ENCODE measurements at regions not wholly inside any gene's neighbourhood (a gene's known extent, or its start where the extent isn't known, plus 50 kb on each side); places are given as distances from the start of the nearest gene placed in this dataset.

DNA sequence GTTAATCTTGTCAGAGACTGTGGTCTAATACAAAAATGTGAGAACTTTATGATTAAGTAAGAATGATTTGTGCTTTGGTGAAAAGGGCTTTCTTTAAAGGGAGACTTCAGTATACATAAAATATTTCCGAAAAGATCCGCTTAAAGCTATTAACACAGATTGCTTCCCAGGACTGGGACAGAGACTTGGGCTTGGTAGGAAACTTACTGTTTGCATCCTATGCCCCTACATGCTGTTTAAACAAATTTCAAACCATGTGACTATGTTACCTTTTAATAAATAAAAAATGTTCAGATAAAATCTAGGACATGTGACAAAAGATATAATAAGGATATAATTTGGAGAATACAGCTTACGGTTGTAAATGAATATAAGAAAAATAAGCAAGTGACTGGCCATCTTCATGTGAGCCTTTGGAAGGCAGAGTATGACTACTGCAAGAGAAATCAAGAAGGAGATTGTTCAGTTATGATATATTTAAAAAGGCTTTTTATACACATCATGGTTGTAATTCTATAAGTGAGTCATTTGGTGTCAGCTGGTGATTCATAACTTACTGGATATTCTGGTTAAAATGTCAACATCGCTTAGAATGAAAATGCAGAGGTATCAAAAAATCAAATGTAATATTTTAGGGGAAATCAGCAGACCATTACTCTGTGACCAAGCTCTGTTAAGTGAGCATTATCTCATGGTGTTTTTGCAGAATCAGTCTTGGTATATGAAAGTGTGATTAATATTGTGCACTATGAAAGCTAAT is 234.7 kb upstream of the E2F7 start:
- no peak for TF ChIP-seq POLR2A (IDR thresholded peaks at IDR 0.05)
- no peak for TF ChIP-seq POLR2AphosphoS5 (IDR thresholded peaks at IDR 0.05)
- 57% methylated on average over 4 of the region's 4 CpGs for WGBS
- Histone ChIP-seq H3K4me1 (replicated peaks) (no peaks in the 10 kb centered on the region), H3K27me3 (replicated peaks; ENCODE audit: insufficient read depth) (no peaks in the 10 kb centered on the region), H3K27ac (no peak overlapping the region), H3K4me3 (no peak overlapping the region), H3K9me3 (no peaks in the 10 kb centered on the region), H3K36me3 (no peaks in the 10 kb centered on the region)
- intact Hi-C loops (cut with DNase I): no loop called here
- DNase-seq (ENCODE audit: low spot score): no peak

- Histone ChIP-seq H3K4me3 (no peak overlapping the region), H3K27me3 (replicated peaks; ENCODE audit: insufficient read depth) (no peaks in the 10 kb centered on the region), H3K36me3 (no peaks in the 10 kb centered on the region), H3K27ac (no peak overlapping the region), H3K4me1 (replicated peaks) (no peaks in the 10 kb centered on the region), H3K9me3 (no peaks in the 10 kb centered on the region)
- intact Hi-C loops (cut with DNase I): no loop called here
- 93% methylated on average over 3 of the region's 3 CpGs for WGBS
- DNase-seq (ENCODE audit: low spot score): no peak
- TF ChIP-seq, protein P1, sequence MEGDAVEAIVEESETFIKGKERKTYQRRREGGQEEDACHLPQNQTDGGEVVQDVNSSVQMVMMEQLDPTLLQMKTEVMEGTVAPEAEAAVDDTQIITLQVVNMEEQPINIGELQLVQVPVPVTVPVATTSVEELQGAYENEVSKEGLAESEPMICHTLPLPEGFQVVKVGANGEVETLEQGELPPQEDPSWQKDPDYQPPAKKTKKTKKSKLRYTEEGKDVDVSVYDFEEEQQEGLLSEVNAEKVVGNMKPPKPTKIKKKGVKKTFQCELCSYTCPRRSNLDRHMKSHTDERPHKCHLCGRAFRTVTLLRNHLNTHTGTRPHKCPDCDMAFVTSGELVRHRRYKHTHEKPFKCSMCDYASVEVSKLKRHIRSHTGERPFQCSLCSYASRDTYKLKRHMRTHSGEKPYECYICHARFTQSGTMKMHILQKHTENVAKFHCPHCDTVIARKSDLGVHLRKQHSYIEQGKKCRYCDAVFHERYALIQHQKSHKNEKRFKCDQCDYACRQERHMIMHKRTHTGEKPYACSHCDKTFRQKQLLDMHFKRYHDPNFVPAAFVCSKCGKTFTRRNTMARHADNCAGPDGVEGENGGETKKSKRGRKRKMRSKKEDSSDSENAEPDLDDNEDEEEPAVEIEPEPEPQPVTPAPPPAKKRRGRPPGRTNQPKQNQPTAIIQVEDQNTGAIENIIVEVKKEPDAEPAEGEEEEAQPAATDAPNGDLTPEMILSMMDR (IDR thresholded peaks at IDR 0.05): no peak
- TF ChIP-seq POLR2AphosphoS5 (IDR thresholded peaks at IDR 0.05) (no peak), POLR2A (IDR thresholded peaks at IDR 0.05) (no peak)
These were observed 233.6 kb upstream of the E2F7 start for GRCh38 chr12:77299001-77299400.

DNA sequence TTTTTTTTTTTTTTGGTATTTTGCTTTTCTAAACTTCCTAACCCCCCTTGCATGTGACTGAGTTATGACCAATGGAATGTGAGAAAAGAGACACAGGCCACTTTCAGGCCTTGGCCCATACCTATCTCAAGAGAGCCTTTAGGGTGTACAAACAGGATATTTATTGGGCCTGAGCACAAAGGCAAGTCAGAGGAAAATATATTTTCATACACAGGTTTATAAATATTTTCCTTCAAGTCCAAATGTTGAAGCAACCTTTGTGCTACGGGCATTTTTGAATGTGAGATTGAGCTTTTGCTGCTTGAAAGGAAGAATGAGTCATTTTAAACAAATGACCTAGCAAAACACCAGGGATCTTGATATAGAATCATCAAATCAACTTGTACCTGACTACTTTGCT is 228.6 kb upstream of the E2F7 start:
- WGBS: 41% methylated on average over 1 of the region's 1 CpG
- TF ChIP-seq, protein P1 (IDR thresholded peaks at IDR 0.05): no peak
- TF ChIP-seq POLR2A (IDR thresholded peaks at IDR 0.05) (no peak), POLR2AphosphoS5 (IDR thresholded peaks at IDR 0.05) (no peak)
- intact Hi-C loops (cut with DNase I): no loop called here

GRCh38 chr12:77274926-77275325 is 209.6 kb upstream of the E2F7 start:
- Histone ChIP-seq H3K36me3 (no peaks in the 10 kb centered on the region), H3K9me3 (no peaks in the 10 kb centered on the region), H3K4me1 (replicated peaks) (no peaks in the 10 kb centered on the region), H3K27ac (no peak overlapping the region), H3K4me3 (no peak overlapping the region), H3K27me3 (replicated peaks; ENCODE audit: insufficient read depth) (no peaks in the 10 kb centered on the region)
- TF ChIP-seq, protein P1 (IDR thresholded peaks at IDR 0.05): no peak
- TF ChIP-seq POLR2AphosphoS5 (IDR thresholded peaks at IDR 0.05) (no peak), POLR2A (IDR thresholded peaks at IDR 0.05) (no peak)
- intact Hi-C loops (cut with DNase I): no loop called here
- DNase-seq (ENCODE audit: low spot score): no peak
- 79% methylated on average over 1 of the region's 1 CpG for WGBS

More for the DNA sequence above, 228.6 kb upstream of the E2F7 start:
- DNase-seq (ENCODE audit: low spot score): no peak
- Histone ChIP-seq H3K36me3 (no peaks in the 10 kb centered on the region), H3K4me3 (no peak overlapping the region), H3K9me3 (no peaks in the 10 kb centered on the region), H3K4me1 (replicated peaks) (no peaks in the 10 kb centered on the region), H3K27ac (no peak overlapping the region), H3K27me3 (replicated peaks; ENCODE audit: insufficient read depth) (no peaks in the 10 kb centered on the region)

GRCh38 chr12:77273898-77274297 is 208.5 kb upstream of the E2F7 start:
- Histone ChIP-seq H3K9me3 (no peaks in the 10 kb centered on the region), H3K27ac (no peak overlapping the region)
- intact Hi-C loops (cut with DNase I): no loop called here

More at GRCh38 chr12:77273898-77274297, 208.5 kb upstream of the E2F7 start:
- Histone ChIP-seq H3K36me3 (no peaks in the 10 kb centered on the region), H3K4me3 (no peak overlapping the region), H3K4me1 (replicated peaks) (no peaks in the 10 kb centered on the region), H3K27me3 (replicated peaks; ENCODE audit: insufficient read depth) (no peaks in the 10 kb centered on the region)
- WGBS: 46% methylated on average over 1 of the region's 1 CpG
- DNase-seq (ENCODE audit: low spot score): no peak
- TF ChIP-seq POLR2A (IDR thresholded peaks at IDR 0.05) (no peak), POLR2AphosphoS5 (IDR thresholded peaks at IDR 0.05) (no peak)
- TF ChIP-seq, protein P1 (IDR thresholded peaks at IDR 0.05): no peak
